SK-N-SH (cell line): ENCODE measurements at regions not wholly inside any gene's neighbourhood (a gene's known extent, or its start where the extent isn't known, plus 50 kb on each side); places are given as distances from the start of the nearest gene placed in this dataset.
A peak's percentile ranks its signal among the peaks of the same experiment; 100 is the strongest.

Experiments
- CTCF ChIA-PET: fragments of 300-600, 350-600 bp; formaldehyde crosslinking; extraction: SDS; loops from one replicate; lab custom pipeline; 2021; lab: Yijun Ruan, JAX
- POLR2A ChIA-PET: fragments of 350-600 bp; sonication (Branson Sonifier 250); formaldehyde crosslinking; extraction: SDS; loops from one replicate; lab custom pipeline; 2020; ENCODE audit warnings: antibody characterized with exemption, inconsistent platforms; lab: Yijun Ruan, JAX
- DNase-seq: peaks from one replicate; pipeline ENCODE4 v3.0.0; 2012
- H2AFZ ChIP-seq: fragments of 200-600 bp; sonication (generic); 2 replicates; pipeline ENCODE4 v1.8.1; 2016; ENCODE audit warnings: antibody characterized with exemption, mild to moderate bottlenecking, low read depth
- H3F3A ChIP-seq: fragments of 200-600 bp; sonication (generic); replicated peaks from 2 replicates; pipeline ENCODE3; 2016; ENCODE audit warnings: antibody characterized with exemption, mild to moderate bottlenecking; ENCODE audit not compliant: insufficient read depth
- H3K27ac ChIP-seq, 2 experiments: fragments of 200-500 bp in 1 of 2; fragments of 200-600 bp in 1 of 2; sonication (Bioruptor generic) in 1 of 2; sonication (generic), shearing (Covaris generic) in 1 of 2; 2 replicates each; pipeline versions ENCODE4 v1.5.1 to v1.6.1; 2014 to 2016; ENCODE audit warnings: low read depth in 2 of 2, inconsistent platforms in 1 of 2, low read length in 1 of 2, mild to moderate bottlenecking in 1 of 2, mixed read lengths in 1 of 2
- H3K27me3 ChIP-seq: fragments of 200-600 bp; sonication (generic), shearing (Covaris generic); 2 replicates; pipeline ENCODE4 v1.6.1; 2016; ENCODE audit warnings: mixed run types; ENCODE audit not compliant: insufficient read depth
- H3K36me3 ChIP-seq, 2 experiments: fragments of 200-500 bp in 1 of 2; fragments of 200-600 bp in 1 of 2; sonication (Bioruptor generic) in 1 of 2; sonication (generic) in 1 of 2; replicated peaks in 1 of 2; 2 replicates each; pipeline versions ENCODE3 to v1.5.1; 2014 to 2016; ENCODE audit warnings: low read length in 1 of 2, mild to moderate bottlenecking in 1 of 2; ENCODE audit not compliant: insufficient read depth in 2 of 2, control insufficient read depth in 1 of 2
- H3K4me1 ChIP-seq, 2 experiments: fragments of 200-500 bp in 1 of 2; fragments of 200-600 bp in 1 of 2; sonication (Bioruptor generic) in 1 of 2; sonication (generic), shearing (Covaris generic) in 1 of 2; 2 replicates each; pipeline versions ENCODE4 v1.5.1 to v1.6.1; 2014 to 2016; ENCODE audit warnings: low read depth in 1 of 2, low read length in 1 of 2, mixed run types in 1 of 2; ENCODE audit not compliant: insufficient read depth in 2 of 2, control insufficient read depth in 1 of 2
- H3K4me2 ChIP-seq: fragments of 200-600 bp; sonication (generic), shearing (Covaris generic); 2 replicates; pipeline ENCODE4 v1.6.1; 2017; ENCODE audit warnings: mixed run types
- H3K4me3 ChIP-seq, 2 experiments: fragments of 200-500 bp in 1 of 2; fragments of 200-600 bp in 1 of 2; sonication (Bioruptor generic) in 1 of 2; sonication (generic), shearing (Covaris generic) in 1 of 2; 2 replicates each; pipeline versions ENCODE4 v1.5.1 to v1.8.1; 2014 to 2016; ENCODE audit warnings: low read depth in 2 of 2, inconsistent platforms in 1 of 2, low read length in 1 of 2, mild to moderate bottlenecking in 1 of 2, mixed read lengths in 1 of 2, moderate library complexity in 1 of 2
- H3K79me2 ChIP-seq: fragments of 200-600 bp; sonication (generic); 2 replicates; pipeline ENCODE4 v1.8.1; 2017; ENCODE audit warnings: mild to moderate bottlenecking; ENCODE audit not compliant: insufficient read depth
- H3K9ac ChIP-seq: fragments of 200-600 bp; sonication (generic); 2 replicates; pipeline ENCODE4 v1.6.1; 2017; ENCODE audit warnings: mixed run types
- H3K9me2 ChIP-seq: fragments of 200-600 bp; sonication (generic); 2 replicates; pipeline ENCODE4 v1.6.1; 2017; ENCODE audit warnings: mixed run types
- H3K9me3 ChIP-seq: fragments of 200-600 bp; sonication (generic); 2 replicates; pipeline ENCODE4 v1.6.1; 2017; ENCODE audit warnings: mixed run types, mild to moderate bottlenecking, moderate library complexity
- H4K20me1 ChIP-seq: fragments of 200-600 bp; sonication (generic); 2 replicates; pipeline ENCODE4 v1.6.1; 2017; ENCODE audit warnings: mild to moderate bottlenecking, mixed run types; ENCODE audit not compliant: insufficient read depth
- CHD2 ChIP-seq: fragments of 150-350 bp; IDR thresholded peaks from 2 replicates; pipeline ENCODE4 v1.6.1; 2018; ENCODE audit warnings: low read length; ENCODE audit not compliant: partially characterized antibody
- ELF1 ChIP-seq: IDR thresholded peaks from 2 replicates; pipeline ENCODE4 v1.4.0; 2012
- EP300 ChIP-seq, 2 experiments: IDR thresholded peaks; 2 replicates each; pipeline versions ENCODE4 v1.4.0 to v1.6.1; 2012; ENCODE audit warnings: borderline replicate concordance in 1 of 2, low read depth in 1 of 2, low read length in 1 of 2
- FOSL2 ChIP-seq: IDR thresholded peaks from 2 replicates; pipeline ENCODE4 v1.4.0; 2012; ENCODE audit warnings: low read depth, mild to moderate bottlenecking, moderate library complexity, borderline replicate concordance
- FOXJ3 ChIP-seq: sonication (generic); formaldehyde crosslinking; IDR thresholded peaks from 2 replicates; pipeline ENCODE4 v1.5.1; 2020; ENCODE audit warnings: mild to moderate bottlenecking, missing genetic modification reagents
- FOXM1 ChIP-seq: IDR thresholded peaks from 2 replicates; pipeline ENCODE4 v1.4.0; 2012; ENCODE audit warnings: low read depth, mild to moderate bottlenecking
- GABPA ChIP-seq: IDR thresholded peaks from 2 replicates; pipeline ENCODE4 v1.4.0; 2012; ENCODE audit warnings: low read depth, mild to moderate bottlenecking
- MEF2A ChIP-seq: IDR thresholded peaks from 2 replicates; pipeline ENCODE4 v1.4.0; 2012; ENCODE audit warnings: low read depth, borderline replicate concordance
- NRF1 ChIP-seq: IDR thresholded peaks from 2 replicates; pipeline ENCODE4 v1.6.1; 2012; ENCODE audit warnings: low read depth, mild to moderate bottlenecking, low read length
- RAD21 ChIP-seq: IDR thresholded peaks from 2 replicates; pipeline ENCODE4 v1.6.1; 2012; ENCODE audit warnings: mild to moderate bottlenecking, low read length
- RCOR1 ChIP-seq: fragments of 150-350 bp; IDR thresholded peaks from 2 replicates; pipeline ENCODE4 v1.6.1; 2017; ENCODE audit warnings: antibody characterized with exemption, low read length
- RXRA ChIP-seq: IDR thresholded peaks from 2 replicates; pipeline ENCODE4 v1.4.0; 2012; ENCODE audit warnings: low read depth, mild to moderate bottlenecking, borderline replicate concordance
- SMC3 ChIP-seq: IDR thresholded peaks from 2 replicates; pipeline ENCODE4 v1.6.1; 2012; ENCODE audit warnings: low read depth, low read length, improper control_type of control experiment
- TAF1 ChIP-seq: IDR thresholded peaks from 2 replicates; pipeline ENCODE4 v1.6.1; 2012; ENCODE audit warnings: low read depth, mild to moderate bottlenecking, low read length, moderate library complexity, borderline replicate concordance
- TEAD4 ChIP-seq: IDR thresholded peaks from 2 replicates; pipeline ENCODE4 v1.4.0; 2012; ENCODE audit warnings: mild to moderate bottlenecking, borderline replicate concordance; ENCODE audit not compliant: insufficient read depth
- YY1 ChIP-seq: IDR thresholded peaks from 2 replicates; pipeline ENCODE4 v1.4.0; 2012; ENCODE audit warnings: low read depth, mild to moderate bottlenecking
- WGBS: methylation state at CpG from one replicate; pipeline ENCODE4 v1.1.6; 2017; ENCODE audit warnings: low lambda C conversion rate; 5-methylcytosine and 5-hydroxymethylcytosine counted together
- TF ChIP-seq, protein P1 (sequence below): fragments of 150-350 bp; IDR thresholded peaks from 2 replicates; pipeline ENCODE4 v1.6.1; 2016; ENCODE audit warnings: mild to moderate bottlenecking, low read depth, low read length
- TF ChIP-seq, protein P2 (sequence below): IDR thresholded peaks from 2 replicates; pipeline ENCODE4 v1.4.0; 2012; ENCODE audit warnings: low read depth, borderline replicate concordance
- TF ChIP-seq, protein P3 (sequence below): IDR thresholded peaks from 2 replicates; pipeline ENCODE4 v1.6.1; 2012; ENCODE audit warnings: mild to moderate bottlenecking, low read depth, low read length, moderate library complexity
- TF ChIP-seq, protein P4 (sequence below): IDR thresholded peaks from 2 replicates; pipeline ENCODE4 v1.4.0; 2012; ENCODE audit warnings: low read depth
- TF ChIP-seq, protein P5 (sequence below): fragments of 200-600 bp; sonication (generic); IDR thresholded peaks from 2 replicates; pipeline ENCODE4 v1.6.1; 2017; ENCODE audit warnings: antibody characterized with exemption, mild to moderate bottlenecking, moderate library complexity

DNA sequence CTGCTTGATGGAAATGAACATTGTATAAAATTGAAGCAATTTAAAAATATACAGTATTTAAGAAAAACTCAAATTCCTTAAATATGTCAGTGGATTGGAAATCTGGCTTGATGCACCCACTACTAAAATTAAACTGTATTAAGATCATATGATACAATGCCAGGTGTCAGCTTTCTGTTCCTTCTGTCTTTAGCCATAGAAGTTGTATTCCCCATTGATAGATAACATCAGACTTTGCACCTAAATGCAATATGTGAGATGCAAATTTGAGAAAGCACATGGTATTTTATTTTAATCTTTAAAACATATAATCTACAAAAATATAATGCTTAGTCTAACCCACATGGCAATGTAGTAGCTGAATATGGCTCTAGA lies 697.4 kb upstream of the WWC1 start:
- H3K4me2 ChIP-seq = no peak overlapping the region
- no peak for DNase-seq
- CTCF ChIA-PET = interaction anchor here (0.9 to 2.6 kb wide), 3 partner anchors 28 to 626 kb away, joined by 3 to 8 read pairs (median 3); no protein-coding TSS in a partner anchor
- no peak overlapping the region for H2AFZ ChIP-seq
- H3K36me3 ChIP-seq = no peaks in the 10 kb centered on the region
- H3K27me3 ChIP-seq = no peaks in the 10 kb centered on the region
- no peaks in the 10 kb centered on the region for H3K9me2 ChIP-seq
- H3K4me3 ChIP-seq = no peak overlapping the region
- H3F3A ChIP-seq = no peaks in the 10 kb centered on the region
- no peak overlapping the region for H3K9ac ChIP-seq
- peak overlapping the region in 1 of 2 experiments; percentile 11; a peak in 1 of 4 replicates for H3K27ac ChIP-seq
- no peaks in the 10 kb centered on the region for H3K9me3 ChIP-seq
- TF ChIP-seq FOSL2 (no peak), RAD21 (no peak), SMC3 (no peak), RXRA (no peak), RCOR1 (no peak), MEF2A (no peak), NRF1 (no peak), YY1 (no peak), FOXM1 (no peak), GABPA (no peak)
- TF ChIP-seq, protein P1, sequence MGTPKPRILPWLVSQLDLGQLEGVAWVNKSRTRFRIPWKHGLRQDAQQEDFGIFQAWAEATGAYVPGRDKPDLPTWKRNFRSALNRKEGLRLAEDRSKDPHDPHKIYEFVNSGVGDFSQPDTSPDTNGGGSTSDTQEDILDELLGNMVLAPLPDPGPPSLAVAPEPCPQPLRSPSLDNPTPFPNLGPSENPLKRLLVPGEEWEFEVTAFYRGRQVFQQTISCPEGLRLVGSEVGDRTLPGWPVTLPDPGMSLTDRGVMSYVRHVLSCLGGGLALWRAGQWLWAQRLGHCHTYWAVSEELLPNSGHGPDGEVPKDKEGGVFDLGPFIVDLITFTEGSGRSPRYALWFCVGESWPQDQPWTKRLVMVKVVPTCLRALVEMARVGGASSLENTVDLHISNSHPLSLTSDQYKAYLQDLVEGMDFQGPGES = no peak
- TF ChIP-seq, all 33 proteins: peak for 0
- POLR2A ChIA-PET = no interaction called here
- Histone ChIP-seq H3K79me2 (no peaks in the 10 kb centered on the region), H4K20me1 (no peaks in the 10 kb centered on the region), H3K4me1 (no peaks in the 10 kb centered on the region)

DNA sequence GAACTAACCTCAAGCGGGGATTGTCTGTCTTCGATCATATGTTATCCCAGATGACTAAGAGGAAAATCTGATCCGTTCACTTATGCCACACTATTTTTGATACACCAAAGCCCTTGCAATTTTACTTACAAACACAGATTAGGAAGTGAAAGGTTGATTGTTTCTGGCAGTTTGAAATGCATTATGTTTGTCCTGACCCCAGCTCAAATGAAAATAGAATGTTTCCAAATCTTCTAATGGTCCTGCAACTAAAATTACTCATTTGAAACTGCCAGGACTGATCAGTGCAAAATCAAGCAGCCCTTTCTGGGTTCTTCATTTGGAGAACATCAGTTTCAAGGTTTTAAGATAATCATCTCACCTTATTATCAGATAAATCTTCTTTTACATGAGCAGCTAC lies 696.7 kb upstream of the WWC1 start:
- WGBS = 66% methylated on average over 3 of the region's 3 CpGs
- Histone ChIP-seq H3K9ac (no peak overlapping the region), H4K20me1 (no peaks in the 10 kb centered on the region), H3K4me1 (no peaks in the 10 kb centered on the region), H2AFZ (no peak overlapping the region), H3K9me2 (no peaks in the 10 kb centered on the region), H3K27ac (no peak overlapping the region), H3K27me3 (no peaks in the 10 kb centered on the region), H3K4me2 (no peak overlapping the region), H3K9me3 (no peaks in the 10 kb centered on the region), H3K79me2 (no peaks in the 10 kb centered on the region), H3F3A (no peaks in the 10 kb centered on the region), H3K4me3 (no peak overlapping the region), H3K36me3 (no peaks in the 10 kb centered on the region)
- CTCF ChIA-PET = interaction anchor here (1.4 kb wide), 1 partner anchor 453 kb away, joined by 3 read pairs; no protein-coding TSS in a partner anchor
- DNase-seq = no peak
- POLR2A ChIA-PET = no interaction called here
- no peak for TF ChIP-seq NRF1
- no peak for TF ChIP-seq TEAD4
- no peak for TF ChIP-seq SMC3
- TF ChIP-seq, protein P2, sequence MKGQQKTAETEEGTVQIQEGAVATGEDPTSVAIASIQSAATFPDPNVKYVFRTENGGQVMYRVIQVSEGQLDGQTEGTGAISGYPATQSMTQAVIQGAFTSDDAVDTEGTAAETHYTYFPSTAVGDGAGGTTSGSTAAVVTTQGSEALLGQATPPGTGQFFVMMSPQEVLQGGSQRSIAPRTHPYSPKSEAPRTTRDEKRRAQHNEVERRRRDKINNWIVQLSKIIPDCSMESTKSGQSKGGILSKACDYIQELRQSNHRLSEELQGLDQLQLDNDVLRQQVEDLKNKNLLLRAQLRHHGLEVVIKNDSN = no peak
- no peak for TF ChIP-seq EP300 (IDR thresholded peaks at IDR 0.05; ENCODE audit: borderline replicate concordance in 1 of 2, low read depth in 1 of 2, low read length in 1 of 2)
- TF ChIP-seq RXRA = no peak
- TF ChIP-seq, protein P3, sequence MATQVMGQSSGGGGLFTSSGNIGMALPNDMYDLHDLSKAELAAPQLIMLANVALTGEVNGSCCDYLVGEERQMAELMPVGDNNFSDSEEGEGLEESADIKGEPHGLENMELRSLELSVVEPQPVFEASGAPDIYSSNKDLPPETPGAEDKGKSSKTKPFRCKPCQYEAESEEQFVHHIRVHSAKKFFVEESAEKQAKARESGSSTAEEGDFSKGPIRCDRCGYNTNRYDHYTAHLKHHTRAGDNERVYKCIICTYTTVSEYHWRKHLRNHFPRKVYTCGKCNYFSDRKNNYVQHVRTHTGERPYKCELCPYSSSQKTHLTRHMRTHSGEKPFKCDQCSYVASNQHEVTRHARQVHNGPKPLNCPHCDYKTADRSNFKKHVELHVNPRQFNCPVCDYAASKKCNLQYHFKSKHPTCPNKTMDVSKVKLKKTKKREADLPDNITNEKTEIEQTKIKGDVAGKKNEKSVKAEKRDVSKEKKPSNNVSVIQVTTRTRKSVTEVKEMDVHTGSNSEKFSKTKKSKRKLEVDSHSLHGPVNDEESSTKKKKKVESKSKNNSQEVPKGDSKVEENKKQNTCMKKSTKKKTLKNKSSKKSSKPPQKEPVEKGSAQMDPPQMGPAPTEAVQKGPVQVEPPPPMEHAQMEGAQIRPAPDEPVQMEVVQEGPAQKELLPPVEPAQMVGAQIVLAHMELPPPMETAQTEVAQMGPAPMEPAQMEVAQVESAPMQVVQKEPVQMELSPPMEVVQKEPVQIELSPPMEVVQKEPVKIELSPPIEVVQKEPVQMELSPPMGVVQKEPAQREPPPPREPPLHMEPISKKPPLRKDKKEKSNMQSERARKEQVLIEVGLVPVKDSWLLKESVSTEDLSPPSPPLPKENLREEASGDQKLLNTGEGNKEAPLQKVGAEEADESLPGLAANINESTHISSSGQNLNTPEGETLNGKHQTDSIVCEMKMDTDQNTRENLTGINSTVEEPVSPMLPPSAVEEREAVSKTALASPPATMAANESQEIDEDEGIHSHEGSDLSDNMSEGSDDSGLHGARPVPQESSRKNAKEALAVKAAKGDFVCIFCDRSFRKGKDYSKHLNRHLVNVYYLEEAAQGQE = no peak
- no peak for TF ChIP-seq FOXJ3 (CRISPR knock-in tag)
- TF ChIP-seq, protein P4, sequence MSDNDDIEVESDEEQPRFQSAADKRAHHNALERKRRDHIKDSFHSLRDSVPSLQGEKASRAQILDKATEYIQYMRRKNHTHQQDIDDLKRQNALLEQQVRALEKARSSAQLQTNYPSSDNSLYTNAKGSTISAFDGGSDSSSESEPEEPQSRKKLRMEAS = no peak
- TF ChIP-seq CHD2 = no peak
- no peak for TF ChIP-seq ELF1
- TF ChIP-seq RCOR1 = no peak
- TF ChIP-seq TAF1 = no peak
- TF ChIP-seq, protein P5, sequence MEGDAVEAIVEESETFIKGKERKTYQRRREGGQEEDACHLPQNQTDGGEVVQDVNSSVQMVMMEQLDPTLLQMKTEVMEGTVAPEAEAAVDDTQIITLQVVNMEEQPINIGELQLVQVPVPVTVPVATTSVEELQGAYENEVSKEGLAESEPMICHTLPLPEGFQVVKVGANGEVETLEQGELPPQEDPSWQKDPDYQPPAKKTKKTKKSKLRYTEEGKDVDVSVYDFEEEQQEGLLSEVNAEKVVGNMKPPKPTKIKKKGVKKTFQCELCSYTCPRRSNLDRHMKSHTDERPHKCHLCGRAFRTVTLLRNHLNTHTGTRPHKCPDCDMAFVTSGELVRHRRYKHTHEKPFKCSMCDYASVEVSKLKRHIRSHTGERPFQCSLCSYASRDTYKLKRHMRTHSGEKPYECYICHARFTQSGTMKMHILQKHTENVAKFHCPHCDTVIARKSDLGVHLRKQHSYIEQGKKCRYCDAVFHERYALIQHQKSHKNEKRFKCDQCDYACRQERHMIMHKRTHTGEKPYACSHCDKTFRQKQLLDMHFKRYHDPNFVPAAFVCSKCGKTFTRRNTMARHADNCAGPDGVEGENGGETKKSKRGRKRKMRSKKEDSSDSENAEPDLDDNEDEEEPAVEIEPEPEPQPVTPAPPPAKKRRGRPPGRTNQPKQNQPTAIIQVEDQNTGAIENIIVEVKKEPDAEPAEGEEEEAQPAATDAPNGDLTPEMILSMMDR = no peak
- TF ChIP-seq RAD21 = no peak
